ENCODE measurements at regions not wholly inside any gene's neighbourhood (a gene's known extent, or its start where the extent isn't known, plus 50 kb on each side); places are given as distances from the start of the nearest gene placed in this dataset.
"Not testable (repeated sequence)": the region's sequence is repeated elsewhere in the genome, so short reads cannot be mapped to it uniquely, and the experiment has no call there.

DNA sequence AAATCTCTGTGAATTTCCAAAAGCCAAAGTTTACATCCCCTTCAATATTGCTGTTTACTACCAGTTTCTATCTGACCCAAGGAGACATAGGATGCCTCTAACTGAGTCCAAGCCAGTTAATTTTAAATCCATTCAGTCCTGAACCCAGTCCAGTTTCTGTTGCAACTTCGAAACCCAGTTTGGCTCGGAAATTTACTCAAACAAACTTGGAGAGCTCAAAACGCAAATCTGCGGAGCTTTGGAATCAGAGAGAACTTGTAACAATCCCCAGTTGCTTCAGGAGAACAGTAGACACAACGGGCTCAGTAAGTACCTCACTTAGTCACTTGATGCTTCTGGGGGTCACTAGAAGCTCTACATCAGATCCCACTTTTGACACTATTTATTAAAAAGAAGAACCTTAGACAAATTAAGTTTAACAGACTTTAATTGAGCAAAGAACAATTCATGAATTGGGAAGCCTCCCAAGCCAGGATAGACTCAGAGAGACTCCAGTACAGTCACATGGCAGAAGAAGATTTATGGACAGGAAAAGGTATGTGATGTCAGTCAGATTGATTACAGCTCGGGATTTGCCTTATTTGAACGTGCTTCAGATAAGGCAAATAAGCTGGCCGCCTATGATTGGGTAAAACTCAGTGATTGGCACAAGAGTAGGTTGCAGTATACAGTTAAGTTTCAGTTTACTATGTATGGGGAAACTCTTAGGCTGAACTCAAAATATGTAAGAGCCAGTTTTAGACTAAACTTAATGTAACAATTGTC, 118.0 kb downstream of the RFPL4B start:
- DNase-seq, result peak; percentile 37

- DNase-seq, result peak; percentile 82
These were observed 119.4 kb downstream of the RFPL4B start for GRCh38 chr6:112466373-112467151.

GRCh38 chr6:112468359-112468758, 121.2 kb downstream of the RFPL4B start:
- DNase-seq, result peak; percentile 69

DNA sequence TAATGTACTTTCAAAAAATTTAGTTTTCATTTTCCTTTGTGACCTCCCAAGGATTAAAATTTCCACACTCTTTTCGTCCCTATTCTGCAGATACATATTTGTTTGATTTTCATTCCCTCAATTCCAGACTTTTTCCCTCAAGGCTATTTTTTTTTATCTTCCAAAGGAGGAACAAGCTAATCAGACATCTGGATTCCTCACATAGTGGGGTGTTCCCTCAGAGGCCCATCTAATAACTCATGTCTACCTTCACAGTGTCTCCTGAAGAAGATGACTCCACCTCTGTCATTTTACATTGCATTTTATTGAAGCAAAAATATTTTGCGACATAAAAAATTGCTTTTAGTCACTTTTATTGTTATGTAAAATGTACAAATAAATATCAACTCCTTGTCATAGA, 122.2 kb downstream of the RFPL4B start:
- DNase-seq, result no peak

- DNase-seq, result no peak
These were observed 123.2 kb downstream of the RFPL4B start for GRCh38 chr6:112470376-112470775.

GRCh38 chr6:112470950-112471349, 123.8 kb downstream of the RFPL4B start:
- no peak for DNase-seq

GRCh38 chr6:112475083-112475482, 128.0 kb downstream of the RFPL4B start:
- peak; percentile 30 for DNase-seq

DNA sequence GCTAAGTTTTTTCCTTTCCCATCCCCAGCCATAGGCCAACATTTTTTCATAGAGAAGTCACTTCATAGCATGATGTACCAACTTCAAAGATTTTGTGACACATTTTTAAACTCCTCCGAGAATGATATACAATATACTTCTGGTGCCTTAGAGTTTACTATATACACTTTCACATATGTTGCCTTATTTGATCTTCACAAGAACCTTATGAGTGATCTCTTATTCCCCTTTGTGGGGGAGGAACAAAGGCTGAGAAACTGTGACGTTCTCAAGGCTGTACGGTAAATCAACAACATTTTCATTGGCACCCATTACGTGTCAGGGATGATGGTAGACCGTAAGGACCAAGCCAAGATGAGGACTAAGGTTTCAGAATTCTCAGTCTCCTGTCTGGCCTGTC, 130.0 kb downstream of the RFPL4B start:
- DNase-seq, result no peak

- DNase-seq, result no peak
These were observed 130.9 kb downstream of the RFPL4B start for GRCh38 chr6:112478036-112478435.

DNA sequence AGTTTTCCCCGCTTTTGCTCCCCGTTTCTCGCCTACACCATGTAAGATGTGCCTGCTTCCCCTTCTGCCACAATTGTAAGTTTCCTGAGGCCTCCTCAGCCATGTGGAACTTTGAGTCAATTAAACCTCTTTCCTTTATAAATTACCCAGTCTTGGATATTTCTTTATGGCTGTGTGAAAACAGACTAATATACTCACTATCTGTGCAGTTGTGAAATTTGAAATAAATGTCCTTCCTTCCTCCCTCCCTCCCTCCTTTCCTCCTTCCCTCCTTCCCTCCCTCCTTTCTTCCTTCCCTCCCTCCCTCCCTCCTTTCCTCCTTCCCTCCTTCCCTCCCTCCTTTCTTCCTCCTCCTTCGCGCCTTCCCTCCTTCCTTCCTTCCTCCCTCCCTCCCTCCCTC, 132.8 kb downstream of the RFPL4B start:
- DNase-seq, result not testable (repeated sequence)

DNA sequence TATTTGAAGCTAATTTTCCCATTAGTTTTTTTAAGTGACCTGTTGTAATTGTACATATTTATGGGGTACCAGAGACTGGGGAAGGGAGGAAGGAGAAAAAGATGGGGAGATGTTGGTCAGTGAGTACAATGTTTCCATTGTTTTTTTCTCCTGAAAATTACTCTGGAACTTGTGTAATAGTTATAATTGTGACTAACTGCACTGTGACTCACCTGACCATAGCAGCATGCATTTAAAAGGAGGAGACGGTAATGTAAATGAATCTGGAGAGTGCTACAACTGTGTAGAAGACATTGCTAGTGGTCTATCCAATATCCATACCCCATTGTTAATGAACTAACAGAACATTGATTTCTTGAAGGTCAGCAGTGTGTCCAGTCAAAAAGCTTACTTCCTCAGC, 133.4 kb downstream of the RFPL4B start:
- DNase-seq, result peak; percentile 67

DNA sequence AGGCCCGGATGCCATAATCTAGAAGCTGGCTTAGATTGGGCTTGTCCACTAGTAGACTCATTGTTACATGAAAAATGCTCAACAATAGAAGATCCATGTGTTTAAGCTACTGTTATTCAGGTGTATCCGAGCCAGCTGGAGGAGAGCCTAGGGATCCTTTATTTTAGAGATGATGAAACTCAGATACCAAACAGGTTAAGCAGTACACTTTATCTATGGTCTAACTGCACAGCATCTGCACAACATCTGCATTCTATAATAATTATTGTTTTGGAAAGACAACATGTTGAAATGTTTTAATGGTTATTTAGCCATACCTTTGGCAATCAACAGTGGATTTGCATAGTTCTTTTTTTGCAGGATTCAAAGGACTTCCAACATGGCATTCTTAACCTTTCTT, 134.1 kb downstream of the RFPL4B start:
- DNase-seq, result no peak

- no peak for DNase-seq
These were observed 135.2 kb downstream of the RFPL4B start for GRCh38 chr6:112482373-112482772.

DNA sequence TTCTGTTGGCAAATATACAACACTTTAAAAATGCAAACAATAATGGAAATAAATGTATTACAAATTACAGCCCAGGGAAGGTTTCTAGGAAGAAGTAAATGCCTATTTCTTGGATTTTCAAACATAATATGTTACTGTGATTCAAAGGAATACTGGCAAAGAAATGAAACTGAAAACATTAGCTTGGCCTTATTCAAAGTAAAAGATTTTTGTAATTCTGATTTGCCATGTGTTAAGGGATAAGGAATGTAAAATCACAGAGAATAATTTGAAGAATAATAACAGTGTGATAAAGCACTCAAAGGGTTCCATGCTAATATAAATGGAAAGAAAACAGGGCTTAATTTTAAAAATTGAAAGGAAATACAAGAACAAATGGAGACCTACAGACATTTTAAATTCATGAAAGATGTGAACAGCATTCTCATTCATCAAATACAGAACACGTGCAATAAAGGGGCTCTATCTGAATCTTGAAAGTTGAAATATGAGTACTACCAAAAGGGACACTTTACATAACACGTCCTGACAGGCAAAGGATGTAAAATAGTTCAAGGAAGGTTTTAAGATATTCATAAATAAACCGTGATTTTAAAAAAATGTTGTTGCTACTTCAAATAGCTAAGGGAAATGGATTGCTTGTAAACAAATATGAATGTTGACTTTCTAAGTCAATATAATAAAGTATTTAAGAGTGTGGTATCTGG, 138.1 kb downstream of the RFPL4B start:
- no peak for DNase-seq

GRCh38 chr6:112485827-112486212, 138.7 kb downstream of the RFPL4B start:
- DNase-seq, result no peak

DNA sequence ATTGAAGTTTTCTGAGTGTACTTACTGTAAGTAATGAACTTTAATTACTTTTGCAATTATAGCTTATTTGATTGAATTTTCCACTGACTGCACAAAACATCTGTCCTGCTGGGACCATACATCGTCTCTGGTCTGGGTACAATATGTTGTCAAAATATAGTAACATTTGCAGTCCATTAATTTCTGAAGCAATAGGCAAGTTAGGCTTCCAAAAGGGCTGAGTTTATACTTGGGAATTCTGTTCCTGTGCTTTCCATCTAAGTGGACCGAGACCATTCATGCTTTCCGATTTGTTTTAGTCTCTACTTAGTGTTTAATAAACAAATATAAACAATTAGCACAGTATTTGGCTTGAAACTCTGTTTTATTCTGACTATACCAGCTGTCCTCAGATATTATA, 139.3 kb downstream of the RFPL4B start:
- DNase-seq, result no peak

DNA sequence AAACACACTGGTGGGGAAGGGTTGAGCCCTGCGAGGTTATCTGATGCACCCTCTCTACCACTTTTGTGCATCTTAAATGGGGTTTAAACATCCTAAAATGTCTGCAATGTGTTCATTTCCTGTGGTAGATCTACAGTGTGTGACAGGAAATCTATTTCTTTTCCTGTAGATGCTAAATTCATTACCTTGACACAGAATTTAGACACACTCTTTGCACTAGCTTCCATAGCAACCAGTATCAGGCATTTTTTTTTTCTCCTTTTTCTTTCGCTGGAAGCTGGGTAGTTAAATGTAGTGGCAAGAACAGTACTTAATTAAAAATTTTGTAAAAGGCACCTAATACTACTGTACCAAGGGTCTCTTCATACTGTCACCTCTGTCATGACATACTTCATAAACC, 141.1 kb downstream of the RFPL4B start:
- DNase-seq, result no peak

GRCh38 chr6:112501705-112502104, 154.6 kb downstream of the RFPL4B start:
- peak; percentile 41 for DNase-seq

- DNase-seq, result peak; percentile 39
These were observed 155.4 kb downstream of the RFPL4B start for GRCh38 chr6:112502351-112503090.

GRCh38 chr6:112503091-112503596, 156.0 kb downstream of the RFPL4B start:
- DNase-seq, result no peak

DNA sequence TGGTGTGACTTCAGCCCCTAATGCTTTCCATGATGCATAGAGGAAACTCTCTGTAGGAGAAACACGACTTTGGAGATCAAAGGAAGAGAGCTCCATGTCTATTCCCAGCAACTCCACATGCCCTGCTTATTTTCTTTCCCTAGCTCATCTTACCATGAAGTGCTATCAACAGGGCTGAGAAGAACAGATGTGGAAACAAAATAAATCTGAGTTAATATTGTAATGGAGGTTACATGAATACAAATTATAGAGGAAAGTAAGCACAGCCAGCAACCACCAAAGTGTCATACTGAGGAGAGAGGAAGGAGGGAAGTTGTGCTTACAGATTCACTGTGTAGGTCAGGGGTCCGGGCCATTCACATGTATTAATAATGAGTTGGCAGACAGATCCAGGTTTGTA, 157.5 kb downstream of the RFPL4B start:
- no peak for DNase-seq

DNA sequence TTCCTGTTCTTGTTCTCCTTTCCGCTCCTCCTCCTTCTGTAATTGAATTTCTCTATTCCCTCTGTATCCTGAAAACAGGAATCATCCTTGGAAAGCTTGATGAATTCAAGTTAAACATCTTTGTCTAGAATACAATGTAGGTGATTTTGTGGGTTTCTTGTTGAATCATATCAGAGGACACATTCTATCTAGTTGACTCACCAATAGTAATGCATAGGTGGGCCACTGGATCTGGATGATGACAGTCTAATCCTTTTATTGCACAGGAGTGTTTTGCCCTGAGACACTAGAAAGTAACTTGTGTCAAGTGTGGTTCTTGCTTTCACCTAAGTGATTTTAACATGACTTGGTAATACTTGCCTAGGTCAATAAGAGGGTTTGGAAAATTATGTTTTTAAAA, 164.3 kb downstream of the RFPL4B start:
- no peak for DNase-seq

DNA sequence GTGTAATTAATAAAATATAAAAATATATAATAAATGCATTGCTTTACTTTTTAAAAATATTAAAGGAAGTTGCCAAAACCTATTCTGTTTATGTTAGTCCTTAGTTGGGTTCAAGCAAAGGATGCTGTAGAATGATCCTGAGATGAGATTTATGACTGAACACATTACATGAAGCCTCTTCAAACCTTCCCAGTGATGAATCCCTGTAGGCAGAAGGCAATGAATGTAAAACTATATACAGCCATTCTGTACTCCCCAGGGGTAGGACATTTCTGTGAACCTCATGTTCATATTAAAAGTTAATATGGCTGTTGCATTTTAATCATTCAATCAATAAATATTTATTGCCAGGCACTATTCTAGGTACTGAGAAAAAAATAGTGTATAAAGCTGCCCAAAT, 166.0 kb downstream of the RFPL4B start:
- DNase-seq, result no peak

Measured in HCEC 1CT (cell line).